ENCODE measurements at regions not wholly inside any gene's neighbourhood (a gene's known extent, or its start where the extent isn't known, plus 50 kb on each side); places are given as distances from the start of the nearest gene placed in this dataset.

DNA sequence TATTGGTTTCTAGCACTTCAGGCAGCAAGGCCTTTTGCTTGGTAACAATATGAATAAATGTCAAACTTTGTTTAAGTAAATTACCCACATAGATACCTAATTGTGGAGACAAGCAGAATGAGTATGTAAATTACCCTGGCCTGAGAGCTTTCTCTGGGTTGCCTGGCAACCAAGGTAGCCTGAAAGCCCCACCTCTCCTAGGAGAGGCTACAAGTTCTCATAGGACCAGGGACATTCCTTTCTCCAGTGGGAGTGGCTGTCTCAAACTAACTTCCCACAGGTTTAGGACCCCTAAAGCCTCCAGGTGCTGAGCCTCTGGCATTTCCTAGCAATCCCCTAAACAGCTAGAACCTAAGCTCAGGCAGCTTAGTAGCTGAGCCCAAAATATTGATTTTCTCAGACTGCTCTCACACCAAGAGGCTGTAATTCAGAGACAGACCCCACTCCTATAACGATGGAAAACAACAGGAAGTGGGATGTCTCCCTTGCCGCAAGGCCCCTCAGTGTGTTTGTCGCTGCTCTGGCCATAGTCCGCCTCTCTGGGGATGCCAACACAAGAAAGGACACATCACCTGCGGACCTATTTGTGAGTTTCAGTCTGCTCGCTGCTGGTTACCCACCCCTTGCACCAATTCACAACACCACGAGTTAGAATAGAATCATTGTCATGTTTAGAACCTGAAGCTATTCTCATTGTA is 207.3 kb downstream of the DLEU7 start:
- WGBS (ENCODE audit: insufficient coverage) = 87% methylated on average over 7 of the region's 7 CpGs
- H3K9me3 Mint-ChIP-seq = no peaks in the 10 kb centered on the region
- TF ChIP-seq, protein P1, sequence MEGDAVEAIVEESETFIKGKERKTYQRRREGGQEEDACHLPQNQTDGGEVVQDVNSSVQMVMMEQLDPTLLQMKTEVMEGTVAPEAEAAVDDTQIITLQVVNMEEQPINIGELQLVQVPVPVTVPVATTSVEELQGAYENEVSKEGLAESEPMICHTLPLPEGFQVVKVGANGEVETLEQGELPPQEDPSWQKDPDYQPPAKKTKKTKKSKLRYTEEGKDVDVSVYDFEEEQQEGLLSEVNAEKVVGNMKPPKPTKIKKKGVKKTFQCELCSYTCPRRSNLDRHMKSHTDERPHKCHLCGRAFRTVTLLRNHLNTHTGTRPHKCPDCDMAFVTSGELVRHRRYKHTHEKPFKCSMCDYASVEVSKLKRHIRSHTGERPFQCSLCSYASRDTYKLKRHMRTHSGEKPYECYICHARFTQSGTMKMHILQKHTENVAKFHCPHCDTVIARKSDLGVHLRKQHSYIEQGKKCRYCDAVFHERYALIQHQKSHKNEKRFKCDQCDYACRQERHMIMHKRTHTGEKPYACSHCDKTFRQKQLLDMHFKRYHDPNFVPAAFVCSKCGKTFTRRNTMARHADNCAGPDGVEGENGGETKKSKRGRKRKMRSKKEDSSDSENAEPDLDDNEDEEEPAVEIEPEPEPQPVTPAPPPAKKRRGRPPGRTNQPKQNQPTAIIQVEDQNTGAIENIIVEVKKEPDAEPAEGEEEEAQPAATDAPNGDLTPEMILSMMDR (IDR thresholded peaks at IDR 0.05) = no peak
- H3K27ac Mint-ChIP-seq = no peak overlapping the region
- DNase-seq = no peak
- H3K27me3 Mint-ChIP-seq (ENCODE audit: low read depth in 2 of 2) = peaks cover 0 to 3% of the 10 kb centered on the region in 2 donors
- peaks cover 5% of the 10 kb centered on the region for H3K4me1 ChIP-seq (ENCODE audit: control insufficient read depth, insufficient read depth, low read length)
- ATAC-seq = no peak
- H3K27me3 ChIP-seq (ENCODE audit: control insufficient read depth, insufficient read depth, low read length) = no peaks in the 10 kb centered on the region
- no peak overlapping the region for H3K4me3 Mint-ChIP-seq
- H3K36me3 ChIP-seq (ENCODE audit: control insufficient read depth, insufficient read depth, low read length) = no peaks in the 10 kb centered on the region
- intact Hi-C loops (cut with micrococcal nuclease) = no loop called here
- H3K9me3 ChIP-seq (ENCODE audit: control insufficient read depth, insufficient read depth, low read length) = no peaks in the 10 kb centered on the region
- H3K4me3 ChIP-seq (ENCODE audit: low read length) = no peak overlapping the region
- no peaks in the 10 kb centered on the region for H3K36me3 Mint-ChIP-seq
- peak overlapping the region; percentile 63 for H3K27ac ChIP-seq (ENCODE audit: low read length)
- H3K4me1 Mint-ChIP-seq = no peaks in the 10 kb centered on the region

DNA sequence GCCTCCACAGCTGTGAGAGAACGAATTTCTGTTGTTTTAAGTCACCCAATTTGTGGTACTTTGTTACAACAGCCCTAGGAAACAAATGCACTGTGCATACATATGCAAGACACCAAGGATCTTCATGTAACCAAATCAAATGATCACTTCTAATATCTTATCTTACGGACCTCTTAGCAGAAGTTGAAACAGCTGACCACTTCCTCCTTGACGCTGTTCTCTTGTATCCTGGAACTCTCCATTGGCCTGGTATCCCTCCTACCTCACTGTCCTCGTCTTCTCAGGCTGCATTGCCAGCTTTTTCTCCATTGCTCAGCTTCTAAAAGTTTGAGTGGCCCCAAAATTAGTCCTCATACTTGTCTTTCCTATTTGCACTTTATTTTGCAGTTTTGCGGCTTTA is 200.4 kb downstream of the DLEU7 start:
- Mint-ChIP-seq H3K9me3 (no peaks in the 10 kb centered on the region), H3K36me3 (no peaks in the 10 kb centered on the region), H3K27me3 (ENCODE audit: low read depth in 2 of 2) (peaks cover 0 to 18% of the 10 kb centered on the region in 2 donors), H3K4me1 (no peaks in the 10 kb centered on the region), H3K4me3 (no peak overlapping the region), H3K27ac (no peak overlapping the region)
- Histone ChIP-seq H3K4me3 (ENCODE audit: low read length) (no peak overlapping the region), H3K27me3 (ENCODE audit: control insufficient read depth, insufficient read depth, low read length) (no peaks in the 10 kb centered on the region), H3K27ac (ENCODE audit: low read length) (no peak overlapping the region), H3K36me3 (ENCODE audit: control insufficient read depth, insufficient read depth, low read length) (no peaks in the 10 kb centered on the region), H3K4me1 (ENCODE audit: control insufficient read depth, insufficient read depth, low read length) (no peaks in the 10 kb centered on the region), H3K9me3 (ENCODE audit: control insufficient read depth, insufficient read depth, low read length) (no peaks in the 10 kb centered on the region)
- 70% methylated on average over 5 of the region's 5 CpGs for WGBS (ENCODE audit: insufficient coverage)
- DNase-seq (no peak), ATAC-seq (peak in 1 of 3 donors; percentile 66)
- intact Hi-C loops (cut with micrococcal nuclease) = no loop called here
- TF ChIP-seq, protein P1 (IDR thresholded peaks at IDR 0.05) = no peak

DNA sequence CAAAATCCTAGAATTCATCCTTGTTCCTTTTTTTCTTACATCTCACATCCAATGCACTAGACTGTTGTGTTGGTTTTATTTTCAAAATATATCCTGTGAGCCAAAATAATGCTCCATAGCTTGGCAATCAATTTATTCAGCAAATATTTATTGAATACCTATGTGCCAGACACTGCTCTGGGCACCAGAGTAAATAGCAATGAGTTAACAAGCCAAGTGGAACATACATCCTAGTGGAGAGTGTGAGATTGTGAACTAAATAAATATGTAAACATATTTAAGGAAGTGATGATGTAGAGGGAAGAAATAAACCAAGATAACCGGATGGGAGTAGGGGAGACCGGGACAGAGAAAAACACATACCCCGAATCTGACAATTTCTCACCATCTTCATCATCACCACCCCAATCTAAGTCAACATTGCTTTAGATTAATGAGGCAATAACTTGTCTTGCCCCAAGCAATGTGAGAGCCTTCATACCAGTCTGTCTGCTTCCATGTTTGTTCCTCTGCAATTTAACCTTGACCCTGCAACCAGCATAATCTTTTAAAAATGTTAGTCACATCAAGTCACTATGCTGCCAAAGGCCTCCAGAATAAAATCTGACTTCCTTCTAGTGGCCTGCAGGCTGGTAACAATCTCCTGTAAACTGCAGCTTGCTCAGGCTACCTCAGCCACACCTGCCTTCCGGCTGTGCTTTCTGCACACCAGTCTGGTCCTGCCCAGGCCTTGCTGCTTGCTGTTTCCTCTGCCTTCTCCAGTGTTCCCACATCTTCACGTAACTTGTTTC is 199.2 kb downstream of the DLEU7 start:
- Histone ChIP-seq H3K4me1 (ENCODE audit: control insufficient read depth, insufficient read depth, low read length) (no peaks in the 10 kb centered on the region), H3K27me3 (ENCODE audit: control insufficient read depth, insufficient read depth, low read length) (no peaks in the 10 kb centered on the region), H3K27ac (ENCODE audit: low read length) (no peak overlapping the region), H3K36me3 (ENCODE audit: control insufficient read depth, insufficient read depth, low read length) (no peaks in the 10 kb centered on the region), H3K9me3 (ENCODE audit: control insufficient read depth, insufficient read depth, low read length) (no peaks in the 10 kb centered on the region), H3K4me3 (ENCODE audit: low read length) (no peak overlapping the region)
- intact Hi-C loops (cut with micrococcal nuclease) = no loop called here
- no peaks in the 10 kb centered on the region for H3K9me3 Mint-ChIP-seq
- DNase-seq (no peak), ATAC-seq (no peak)
- 97% methylated on average over 4 of the region's 5 CpGs for WGBS (ENCODE audit: insufficient coverage)
- TF ChIP-seq, protein P1 (IDR thresholded peaks at IDR 0.05) = no peak
- H3K4me1 Mint-ChIP-seq = no peaks in the 10 kb centered on the region
- H3K27me3 Mint-ChIP-seq (ENCODE audit: low read depth in 2 of 2) = peaks cover 7 to 21% of the 10 kb centered on the region in 2 donors
- H3K4me3 Mint-ChIP-seq = no peak overlapping the region
- no peaks in the 10 kb centered on the region for H3K36me3 Mint-ChIP-seq
- H3K27ac Mint-ChIP-seq = no peak overlapping the region
